Hepatocyte (in vitro differentiated cells): ENCODE measurements at regions not wholly inside any gene's neighbourhood (a gene's known extent, or its start where the extent isn't known, plus 50 kb on each side); places are given as distances from the start of the nearest gene placed in this dataset.

Experiments
- DNase-seq: peaks from one replicate; pipeline ENCODE4 v3.0.0-alpha.2; 2016; ENCODE audit warnings: low spot score
- H2AFZ ChIP-seq: fragments of 200-600 bp; sonication (generic); 2 replicates; pipeline ENCODE4 v1.6.0; 2016; ENCODE audit warnings: antibody characterized with exemption, mild to moderate bottlenecking
- H3K27ac ChIP-seq: fragments of 200-600 bp; sonication (generic); 2 replicates; pipeline ENCODE4 v1.5.1; 2016; ENCODE audit warnings: mild to moderate bottlenecking
- H3K27me3 ChIP-seq: fragments of 200-600 bp; sonication (generic); 2 replicates; pipeline ENCODE4 v1.6.1; 2016
- H3K36me3 ChIP-seq: fragments of 200-600 bp; sonication (generic); replicated peaks from 2 replicates; pipeline ENCODE4 v1.5.1; 2016; ENCODE audit warnings: low read depth; ENCODE audit not compliant: insufficient read depth
- H3K4me1 ChIP-seq: fragments of 200-600 bp; sonication (generic); 2 replicates; pipeline ENCODE4 v1.5.1; 2016; ENCODE audit warnings: mild to moderate bottlenecking, moderate library complexity; ENCODE audit not compliant: insufficient read depth
- H3K4me2 ChIP-seq: fragments of 200-600 bp; sonication (generic); 2 replicates; pipeline ENCODE4 v1.6.0; 2016
- H3K4me3 ChIP-seq: fragments of 200-600 bp; sonication (generic); 2 replicates; pipeline ENCODE4 v1.5.1; 2016; ENCODE audit warnings: mild to moderate bottlenecking
- H3K79me2 ChIP-seq: fragments of 200-600 bp; sonication (generic); 2 replicates; pipeline ENCODE4 v1.6.0; 2017; ENCODE audit warnings: mild to moderate bottlenecking
- H3K9me2 ChIP-seq: fragments of 200-600 bp; sonication (generic); replicated peaks from 2 replicates; pipeline ENCODE4 v1.6.0; 2017; ENCODE audit warnings: mild to moderate bottlenecking; ENCODE audit not compliant: insufficient read depth
- H3K9me3 ChIP-seq: fragments of 200-600 bp; sonication (generic); 2 replicates; pipeline ENCODE4 v1.5.1; 2016; ENCODE audit warnings: low read depth, mild to moderate bottlenecking
- H4K20me1 ChIP-seq: fragments of 200-600 bp; sonication (generic); 2 replicates; pipeline ENCODE4 v1.6.0; 2016; ENCODE audit warnings: mild to moderate bottlenecking; ENCODE audit not compliant: insufficient read depth, poor library complexity, severe bottlenecking
- EZH2 ChIP-seq: fragments of 200-600 bp; sonication (generic); IDR thresholded peaks from 2 replicates; pipeline ENCODE4 v1.6.1; 2016; ENCODE audit warnings: antibody characterized with exemption, mild to moderate bottlenecking, borderline replicate concordance
- EZH2phosphoT487 ChIP-seq: fragments of 200-600 bp; sonication (generic); IDR thresholded peaks from one replicate; pipeline ENCODE4 v1.6.1; 2018; ENCODE audit warnings: antibody characterized with exemption, mild to moderate bottlenecking, low read depth, moderate library complexity; ENCODE audit not compliant: unreplicated experiment, severe bottlenecking
- WGBS: methylation state at CpG from one replicate; pipeline ENCODE4 v1.1.6; 2016; ENCODE audit warnings: low lambda C conversion rate; ENCODE audit errors: missing lambda C conversion rate; 5-methylcytosine and 5-hydroxymethylcytosine counted together
- TF ChIP-seq, protein P1 (sequence below): fragments of 200-600 bp; sonication (generic); IDR thresholded peaks from 2 replicates; pipeline ENCODE4 v1.5.1; 2016; ENCODE audit warnings: antibody characterized with exemption, mild to moderate bottlenecking; ENCODE audit not compliant: poor library complexity

DNA sequence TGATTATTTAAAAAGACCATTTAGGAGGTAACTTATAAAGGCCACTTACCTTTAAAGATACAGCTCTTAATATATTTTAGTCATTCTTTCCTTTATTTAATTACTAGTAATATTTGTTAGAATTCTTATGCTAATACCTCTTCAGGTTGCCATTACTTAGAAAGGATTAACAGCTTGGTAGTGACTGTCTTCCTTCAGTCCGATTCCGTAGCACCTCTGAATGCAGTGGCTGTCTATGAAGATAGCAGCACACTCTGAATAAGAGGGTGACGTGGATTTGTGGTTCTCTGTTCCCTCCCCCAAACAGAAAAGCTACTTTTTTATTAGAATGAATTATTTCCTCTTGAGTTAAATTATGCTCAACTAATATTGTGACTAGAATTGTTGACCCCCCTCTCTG lies 92.6 kb upstream of the TENM3 start:
- Histone ChIP-seq H3K27me3 (no peaks in the 10 kb centered on the region), H3K27ac (no peak overlapping the region), H3K9me3 (no peaks in the 10 kb centered on the region), H3K4me1 (no peaks in the 10 kb centered on the region), H3K9me2 (no peaks in the 10 kb centered on the region), H3K36me3 (no peaks in the 10 kb centered on the region), H3K4me3 (no peak overlapping the region), H3K4me2 (no peak overlapping the region), H4K20me1 (no peaks in the 10 kb centered on the region), H2AFZ (no peak overlapping the region), H3K79me2 (peaks cover 54% of the 10 kb centered on the region)
- TF ChIP-seq, protein P1, sequence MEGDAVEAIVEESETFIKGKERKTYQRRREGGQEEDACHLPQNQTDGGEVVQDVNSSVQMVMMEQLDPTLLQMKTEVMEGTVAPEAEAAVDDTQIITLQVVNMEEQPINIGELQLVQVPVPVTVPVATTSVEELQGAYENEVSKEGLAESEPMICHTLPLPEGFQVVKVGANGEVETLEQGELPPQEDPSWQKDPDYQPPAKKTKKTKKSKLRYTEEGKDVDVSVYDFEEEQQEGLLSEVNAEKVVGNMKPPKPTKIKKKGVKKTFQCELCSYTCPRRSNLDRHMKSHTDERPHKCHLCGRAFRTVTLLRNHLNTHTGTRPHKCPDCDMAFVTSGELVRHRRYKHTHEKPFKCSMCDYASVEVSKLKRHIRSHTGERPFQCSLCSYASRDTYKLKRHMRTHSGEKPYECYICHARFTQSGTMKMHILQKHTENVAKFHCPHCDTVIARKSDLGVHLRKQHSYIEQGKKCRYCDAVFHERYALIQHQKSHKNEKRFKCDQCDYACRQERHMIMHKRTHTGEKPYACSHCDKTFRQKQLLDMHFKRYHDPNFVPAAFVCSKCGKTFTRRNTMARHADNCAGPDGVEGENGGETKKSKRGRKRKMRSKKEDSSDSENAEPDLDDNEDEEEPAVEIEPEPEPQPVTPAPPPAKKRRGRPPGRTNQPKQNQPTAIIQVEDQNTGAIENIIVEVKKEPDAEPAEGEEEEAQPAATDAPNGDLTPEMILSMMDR = no peak
- TF ChIP-seq EZH2 (no peak), EZH2phosphoT487 (no peak)
- 94% methylated on average over 3 of the region's 3 CpGs for WGBS
- DNase-seq = no peak

DNA sequence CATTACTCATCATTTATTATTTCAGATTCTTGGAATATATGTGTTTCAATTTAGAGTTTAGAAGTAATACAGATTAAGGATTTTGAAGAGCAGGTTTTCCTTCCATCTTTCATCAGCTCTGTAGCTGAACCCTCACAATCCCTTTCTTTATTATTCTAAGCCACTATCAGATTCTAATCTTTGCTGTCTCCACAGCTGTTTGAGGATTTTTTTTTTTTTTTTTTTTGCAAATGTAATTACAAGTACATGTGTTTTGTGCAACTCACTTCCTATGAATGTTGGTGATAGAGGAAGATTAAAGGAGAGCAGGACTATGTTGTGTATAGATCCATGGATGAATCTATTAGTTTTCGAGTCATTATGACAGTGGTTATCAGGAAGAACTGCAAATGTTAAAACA lies 87.4 kb upstream of the TENM3 start:
- no peaks in the 10 kb centered on the region for H3K4me1 ChIP-seq
- H3K27ac ChIP-seq = no peak overlapping the region
- WGBS = 84% methylated on average over 1 of the region's 1 CpG
- no peak for DNase-seq
- no peak overlapping the region for H3K4me2 ChIP-seq
- H2AFZ ChIP-seq = no peak overlapping the region
- no peaks in the 10 kb centered on the region for H3K9me2 ChIP-seq
- H3K4me3 ChIP-seq = no peak overlapping the region
- no peaks in the 10 kb centered on the region for H3K36me3 ChIP-seq
- no peaks in the 10 kb centered on the region for H4K20me1 ChIP-seq
- no peaks in the 10 kb centered on the region for H3K27me3 ChIP-seq
- peaks cover 23% of the 10 kb centered on the region for H3K79me2 ChIP-seq
- H3K9me3 ChIP-seq = no peaks in the 10 kb centered on the region
- TF ChIP-seq EZH2 (no peak), EZH2phosphoT487 (no peak)
- TF ChIP-seq, protein P1 = no peak

DNA sequence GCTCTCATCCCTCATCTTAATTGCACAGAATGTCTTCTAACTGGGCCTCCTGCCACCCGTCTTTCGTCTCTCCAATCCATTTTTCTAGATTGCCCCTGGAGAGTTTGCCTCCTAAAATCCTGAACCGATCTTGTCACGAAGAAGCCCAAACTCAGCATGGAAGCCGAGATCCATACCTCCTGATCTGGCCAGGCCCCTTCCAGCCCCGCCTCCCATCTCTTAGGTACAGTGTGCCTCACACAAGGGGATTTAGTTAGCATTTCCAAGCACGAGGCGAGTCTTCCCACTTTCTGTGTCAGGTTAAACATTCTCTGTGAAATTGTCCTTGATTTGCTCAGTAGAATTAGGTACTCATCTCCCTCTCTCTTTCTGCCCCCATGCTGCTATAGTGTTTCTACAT lies 80.0 kb upstream of the TENM3 start:
- Histone ChIP-seq H3K9me3 (no peaks in the 10 kb centered on the region), H4K20me1 (no peaks in the 10 kb centered on the region), H2AFZ (no peak overlapping the region), H3K4me3 (no peak overlapping the region), H3K79me2 (peaks cover 6% of the 10 kb centered on the region), H3K27me3 (no peaks in the 10 kb centered on the region), H3K27ac (no peak overlapping the region), H3K36me3 (no peaks in the 10 kb centered on the region), H3K9me2 (no peaks in the 10 kb centered on the region), H3K4me2 (no peak overlapping the region), H3K4me1 (no peaks in the 10 kb centered on the region)
- WGBS = 85% methylated on average over 8 of the region's 8 CpGs
- TF ChIP-seq, protein P1 = no peak
- TF ChIP-seq EZH2phosphoT487 = no peak
- no peak for TF ChIP-seq EZH2
- no peak for DNase-seq

DNA sequence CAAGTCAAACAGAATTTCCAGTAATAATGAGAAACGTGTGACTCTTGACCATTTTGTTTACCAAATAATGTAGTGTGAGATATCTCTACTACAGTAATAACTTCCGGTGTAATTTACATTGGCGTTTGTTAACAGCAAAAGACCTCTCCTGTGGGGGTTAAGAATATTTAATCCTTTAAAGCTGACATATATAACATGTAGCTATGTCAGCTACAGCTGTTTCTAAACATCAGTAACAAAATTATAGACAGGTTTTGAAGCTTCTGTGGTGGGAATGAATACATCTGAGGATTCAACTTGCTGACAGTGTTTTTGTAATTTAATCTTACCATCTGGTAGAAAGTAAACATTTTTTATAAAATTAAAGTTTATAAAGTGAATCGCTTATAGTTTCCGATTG lies 73.6 kb upstream of the TENM3 start:
- H3K4me2 ChIP-seq = no peak overlapping the region
- TF ChIP-seq EZH2phosphoT487 (no peak), EZH2 (no peak)
- TF ChIP-seq, protein P1 = no peak
- H3K4me1 ChIP-seq = no peaks in the 10 kb centered on the region
- no peaks in the 10 kb centered on the region for H4K20me1 ChIP-seq
- H3K9me3 ChIP-seq = no peaks in the 10 kb centered on the region
- H3K27ac ChIP-seq = no peak overlapping the region
- WGBS = 63% methylated on average over 5 of the region's 5 CpGs
- H3K27me3 ChIP-seq = no peaks in the 10 kb centered on the region
- H3K79me2 ChIP-seq = peaks cover 4% of the 10 kb centered on the region
- no peaks in the 10 kb centered on the region for H3K36me3 ChIP-seq
- no peak overlapping the region for H2AFZ ChIP-seq
- H3K4me3 ChIP-seq = no peak overlapping the region
- DNase-seq = no peak
- H3K9me2 ChIP-seq = no peaks in the 10 kb centered on the region
